ENCODE measurements at regions not wholly inside any gene's neighbourhood (a gene's known extent, or its start where the extent isn't known, plus 50 kb on each side); places are given as distances from the start of the nearest gene placed in this dataset.

GRCh38 chr10:44262551-44263251, 122.2 kb downstream of the CXCL12 start:
- TF ChIP-seq POLR2AphosphoS5 (IDR thresholded peaks at IDR 0.05) (no peak), POLR2A (IDR thresholded peaks at IDR 0.05) (no peak), EP300 (IDR thresholded peaks at IDR 0.05) (no peak)
- TF ChIP-seq, protein P1, sequence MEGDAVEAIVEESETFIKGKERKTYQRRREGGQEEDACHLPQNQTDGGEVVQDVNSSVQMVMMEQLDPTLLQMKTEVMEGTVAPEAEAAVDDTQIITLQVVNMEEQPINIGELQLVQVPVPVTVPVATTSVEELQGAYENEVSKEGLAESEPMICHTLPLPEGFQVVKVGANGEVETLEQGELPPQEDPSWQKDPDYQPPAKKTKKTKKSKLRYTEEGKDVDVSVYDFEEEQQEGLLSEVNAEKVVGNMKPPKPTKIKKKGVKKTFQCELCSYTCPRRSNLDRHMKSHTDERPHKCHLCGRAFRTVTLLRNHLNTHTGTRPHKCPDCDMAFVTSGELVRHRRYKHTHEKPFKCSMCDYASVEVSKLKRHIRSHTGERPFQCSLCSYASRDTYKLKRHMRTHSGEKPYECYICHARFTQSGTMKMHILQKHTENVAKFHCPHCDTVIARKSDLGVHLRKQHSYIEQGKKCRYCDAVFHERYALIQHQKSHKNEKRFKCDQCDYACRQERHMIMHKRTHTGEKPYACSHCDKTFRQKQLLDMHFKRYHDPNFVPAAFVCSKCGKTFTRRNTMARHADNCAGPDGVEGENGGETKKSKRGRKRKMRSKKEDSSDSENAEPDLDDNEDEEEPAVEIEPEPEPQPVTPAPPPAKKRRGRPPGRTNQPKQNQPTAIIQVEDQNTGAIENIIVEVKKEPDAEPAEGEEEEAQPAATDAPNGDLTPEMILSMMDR (IDR thresholded peaks at IDR 0.05): no peak
- DNase-seq (no peak), ATAC-seq (ENCODE audit: low FRiP score in 2 of 2) (no peak)
- no peak overlapping the region for H3K27ac ChIP-seq
- H3K4me1 ChIP-seq: no peaks in the 10 kb centered on the region
- H3K27me3 ChIP-seq: no peaks in the 10 kb centered on the region
- H3K36me3 ChIP-seq: no peaks in the 10 kb centered on the region
- H3K4me3 ChIP-seq: no peak overlapping the region
- WGBS, 2 donors: 87 to 94% methylated on average over 6 of the region's 6 CpGs
- H3K9me3 ChIP-seq: no peaks in the 10 kb centered on the region

GRCh38 chr10:44261710-44262455, 123.0 kb downstream of the CXCL12 start:
- Histone ChIP-seq H3K36me3 (no peaks in the 10 kb centered on the region), H3K4me3 (no peak overlapping the region), H3K9me3 (no peaks in the 10 kb centered on the region), H3K4me1 (no peaks in the 10 kb centered on the region), H3K27me3 (no peaks in the 10 kb centered on the region), H3K27ac (no peak overlapping the region)
- peak in 1 of 2 donors; percentile 28 for DNase-seq
- WGBS, 2 donors: 54 to 71% methylated on average over 4 to 7 of the region's 7 CpGs
- TF ChIP-seq, protein P1 (IDR thresholded peaks at IDR 0.05): no peak
- no peak for TF ChIP-seq POLR2AphosphoS5 (IDR thresholded peaks at IDR 0.05)
- no peak for TF ChIP-seq EP300 (IDR thresholded peaks at IDR 0.05)
- no peak for ATAC-seq (ENCODE audit: low FRiP score in 2 of 2)

DNA sequence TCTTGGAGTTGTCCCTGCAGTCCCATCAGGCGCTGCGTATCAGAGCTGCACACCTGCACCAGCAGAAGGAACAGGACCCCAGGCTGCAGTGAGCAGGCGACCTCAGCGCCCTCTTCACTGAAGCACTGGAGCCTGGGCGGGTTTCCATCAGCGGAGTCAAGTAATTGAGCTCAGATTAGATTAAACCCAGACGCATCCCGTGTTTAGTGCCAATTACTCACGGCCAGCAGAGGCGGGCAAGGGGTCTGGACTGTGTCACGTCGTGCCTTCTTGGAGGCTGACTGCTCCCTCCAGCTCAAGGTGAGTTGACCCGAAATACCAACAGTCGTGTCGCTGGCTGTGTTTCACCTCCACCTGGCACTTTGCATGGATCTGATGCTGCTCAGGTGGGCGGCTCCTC, 123.6 kb downstream of the CXCL12 start:
- TF ChIP-seq POLR2A (IDR thresholded peaks at IDR 0.05) (no peak), EP300 (IDR thresholded peaks at IDR 0.05) (no peak), POLR2AphosphoS5 (IDR thresholded peaks at IDR 0.05) (no peak)
- TF ChIP-seq, protein P1 (IDR thresholded peaks at IDR 0.05): no peak
- H3K36me3 ChIP-seq: no peaks in the 10 kb centered on the region
- no peak overlapping the region for H3K4me3 ChIP-seq
- WGBS, 2 donors: 91 to 92% methylated on average over 7 to 16 of the region's 16 CpGs
- H3K27me3 ChIP-seq: no peaks in the 10 kb centered on the region
- H3K27ac ChIP-seq: no peak overlapping the region
- DNase-seq: peak in 1 of 2 donors; percentile 30
- no peak for ATAC-seq (ENCODE audit: low FRiP score in 2 of 2)
- no peaks in the 10 kb centered on the region for H3K9me3 ChIP-seq
- H3K4me1 ChIP-seq: no peaks in the 10 kb centered on the region

GRCh38 chr10:44260286-44260928, 124.5 kb downstream of the CXCL12 start:
- no peaks in the 10 kb centered on the region for H3K9me3 ChIP-seq
- no peak overlapping the region for H3K4me3 ChIP-seq
- WGBS, 2 donors: 85 to 90% methylated on average over 7 to 13 of the region's 13 CpGs
- ATAC-seq (ENCODE audit: low FRiP score in 2 of 2) (no peak), DNase-seq (peak in 1 of 2 donors; percentile 46)
- H3K27ac ChIP-seq: no peak overlapping the region
- H3K36me3 ChIP-seq: no peaks in the 10 kb centered on the region
- no peaks in the 10 kb centered on the region for H3K27me3 ChIP-seq
- no peaks in the 10 kb centered on the region for H3K4me1 ChIP-seq
- no peak for TF ChIP-seq EP300 (IDR thresholded peaks at IDR 0.05)
- TF ChIP-seq POLR2AphosphoS5 (IDR thresholded peaks at IDR 0.05): no peak
- TF ChIP-seq, protein P1 (IDR thresholded peaks at IDR 0.05): no peak
- no peak for TF ChIP-seq POLR2A (IDR thresholded peaks at IDR 0.05)
